ENCODE measurements at regions not wholly inside any gene's neighbourhood (a gene's known extent, or its start where the extent isn't known, plus 50 kb on each side); places are given as distances from the start of the nearest gene placed in this dataset.
"Not testable (repeated sequence)": the region's sequence is repeated elsewhere in the genome, so short reads cannot be mapped to it uniquely, and the experiment has no call there.

- Mint-ChIP-seq H3K27me3 (peaks cover 2% of the 10 kb centered on the region), H3K4me1 (ENCODE audit: low read depth) (no peaks in the 10 kb centered on the region), H3K36me3 (ENCODE audit: insufficient read depth) (peaks cover 1% of the 10 kb centered on the region), H3K9me3 (ENCODE audit: low read depth) (peaks cover 14% of the 10 kb centered on the region), H3K27ac (no peak overlapping the region), H3K4me3 (ENCODE audit: low read depth) (no peak overlapping the region)
- no peak for DNase-seq (ENCODE audit: low spot score, unreplicated experiment)
- TF ChIP-seq, protein P1, sequence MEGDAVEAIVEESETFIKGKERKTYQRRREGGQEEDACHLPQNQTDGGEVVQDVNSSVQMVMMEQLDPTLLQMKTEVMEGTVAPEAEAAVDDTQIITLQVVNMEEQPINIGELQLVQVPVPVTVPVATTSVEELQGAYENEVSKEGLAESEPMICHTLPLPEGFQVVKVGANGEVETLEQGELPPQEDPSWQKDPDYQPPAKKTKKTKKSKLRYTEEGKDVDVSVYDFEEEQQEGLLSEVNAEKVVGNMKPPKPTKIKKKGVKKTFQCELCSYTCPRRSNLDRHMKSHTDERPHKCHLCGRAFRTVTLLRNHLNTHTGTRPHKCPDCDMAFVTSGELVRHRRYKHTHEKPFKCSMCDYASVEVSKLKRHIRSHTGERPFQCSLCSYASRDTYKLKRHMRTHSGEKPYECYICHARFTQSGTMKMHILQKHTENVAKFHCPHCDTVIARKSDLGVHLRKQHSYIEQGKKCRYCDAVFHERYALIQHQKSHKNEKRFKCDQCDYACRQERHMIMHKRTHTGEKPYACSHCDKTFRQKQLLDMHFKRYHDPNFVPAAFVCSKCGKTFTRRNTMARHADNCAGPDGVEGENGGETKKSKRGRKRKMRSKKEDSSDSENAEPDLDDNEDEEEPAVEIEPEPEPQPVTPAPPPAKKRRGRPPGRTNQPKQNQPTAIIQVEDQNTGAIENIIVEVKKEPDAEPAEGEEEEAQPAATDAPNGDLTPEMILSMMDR (IDR thresholded peaks at IDR 0.05; ENCODE audit: unreplicated experiment), result no peak
These were observed 289.6 kb upstream of the PROX1 start for GRCh38 chr1:213698092-213698702.

- H3K4me3 Mint-ChIP-seq (ENCODE audit: low read depth), result no peak overlapping the region
- TF ChIP-seq, protein P1 (IDR thresholded peaks at IDR 0.05; ENCODE audit: unreplicated experiment), result no peak
- no peaks in the 10 kb centered on the region for H3K27me3 Mint-ChIP-seq
- peaks cover 3% of the 10 kb centered on the region for H3K36me3 Mint-ChIP-seq (ENCODE audit: insufficient read depth)
- H3K9me3 Mint-ChIP-seq (ENCODE audit: low read depth), result peaks cover 24% of the 10 kb centered on the region
- H3K4me1 Mint-ChIP-seq (ENCODE audit: low read depth), result no peaks in the 10 kb centered on the region
- H3K27ac Mint-ChIP-seq, result no peak overlapping the region
- no peak for DNase-seq (ENCODE audit: low spot score, unreplicated experiment)
These were observed 285.1 kb upstream of the PROX1 start for GRCh38 chr1:213702703-213703102.

DNA sequence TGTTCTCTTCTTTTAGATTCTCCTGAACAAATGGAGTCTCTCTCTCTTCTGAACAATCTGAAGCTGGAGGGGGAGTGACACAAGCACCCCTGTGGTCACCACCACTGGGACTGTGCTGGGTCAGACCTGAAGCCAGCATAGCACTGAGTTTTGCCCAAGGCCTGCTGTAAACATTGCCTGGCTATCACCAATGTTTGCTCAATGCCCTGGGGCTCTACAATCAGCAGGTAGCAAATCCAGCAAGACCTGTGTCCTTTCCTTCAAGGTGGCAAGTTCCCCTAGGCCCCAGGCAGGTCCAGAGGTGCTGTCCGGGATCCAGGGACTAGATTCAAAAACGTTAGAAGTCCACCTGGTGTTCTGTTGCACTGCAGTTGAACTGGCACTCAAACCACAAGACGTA, 282.8 kb upstream of the PROX1 start:
- Mint-ChIP-seq H3K4me1 (ENCODE audit: low read depth) (no peaks in the 10 kb centered on the region), H3K27ac (no peak overlapping the region), H3K36me3 (ENCODE audit: insufficient read depth) (peaks cover 3% of the 10 kb centered on the region), H3K4me3 (ENCODE audit: low read depth) (no peak overlapping the region), H3K9me3 (ENCODE audit: low read depth) (peaks cover 43% of the 10 kb centered on the region), H3K27me3 (no peaks in the 10 kb centered on the region)
- TF ChIP-seq, protein P1 (IDR thresholded peaks at IDR 0.05; ENCODE audit: unreplicated experiment), result no peak
- DNase-seq (ENCODE audit: low spot score, unreplicated experiment), result no peak

DNA sequence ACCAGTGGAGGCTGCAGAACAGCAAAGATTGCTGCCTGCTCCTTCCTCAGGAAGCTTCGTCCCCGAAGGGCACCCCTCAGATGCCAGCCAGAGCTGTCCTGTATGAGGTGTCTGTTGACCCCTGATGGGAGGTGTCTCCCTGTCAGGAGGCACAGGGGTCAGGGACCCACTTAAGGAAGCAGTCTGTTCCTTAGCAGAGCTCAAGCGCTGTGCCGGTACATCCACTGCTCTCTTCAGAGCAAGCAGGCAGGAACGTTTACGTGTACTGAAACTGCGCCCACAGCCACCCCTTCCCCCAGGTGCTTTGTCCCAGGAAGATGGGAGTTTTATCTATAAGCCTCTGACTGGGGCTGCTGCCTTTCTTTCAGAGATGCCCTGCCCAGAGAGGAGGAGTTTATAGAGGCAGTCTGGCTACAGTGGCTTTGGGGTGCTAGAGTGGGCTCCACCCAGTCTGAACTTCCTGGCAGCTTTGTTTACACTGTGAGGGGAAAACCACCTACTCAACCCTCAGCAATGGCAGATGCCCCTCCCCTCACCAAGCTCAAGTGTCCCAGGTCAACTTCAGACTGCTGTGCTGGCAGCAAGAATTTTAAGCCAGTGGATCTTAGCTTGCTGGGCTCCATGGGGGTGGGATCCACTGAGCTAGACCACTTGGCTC, 275.8 kb upstream of the PROX1 start:
- peaks cover 37% of the 10 kb centered on the region for H3K9me3 Mint-ChIP-seq (ENCODE audit: low read depth)
- H3K4me1 Mint-ChIP-seq (ENCODE audit: low read depth), result peaks cover 14% of the 10 kb centered on the region
- H3K36me3 Mint-ChIP-seq (ENCODE audit: insufficient read depth); H3K4me3 Mint-ChIP-seq (ENCODE audit: low read depth); DNase-seq (ENCODE audit: low spot score, unreplicated experiment); H3K27ac Mint-ChIP-seq; H3K27me3 Mint-ChIP-seq: not testable (repeated sequence)

- H3K4me3 Mint-ChIP-seq (ENCODE audit: low read depth), result no peak overlapping the region
- H3K4me1 Mint-ChIP-seq (ENCODE audit: low read depth), result peaks cover 14% of the 10 kb centered on the region
- TF ChIP-seq, protein P1 (IDR thresholded peaks at IDR 0.05; ENCODE audit: unreplicated experiment), result no peak
- H3K9me3 Mint-ChIP-seq (ENCODE audit: low read depth), result peaks cover 14% of the 10 kb centered on the region
- no peak for DNase-seq (ENCODE audit: low spot score, unreplicated experiment)
- no peaks in the 10 kb centered on the region for H3K36me3 Mint-ChIP-seq (ENCODE audit: insufficient read depth)
- H3K27ac Mint-ChIP-seq, result peak overlapping the region; percentile 0
- H3K27me3 Mint-ChIP-seq, result no peaks in the 10 kb centered on the region
These were observed 273.1 kb upstream of the PROX1 start for GRCh38 chr1:213714645-213715044.

DNA sequence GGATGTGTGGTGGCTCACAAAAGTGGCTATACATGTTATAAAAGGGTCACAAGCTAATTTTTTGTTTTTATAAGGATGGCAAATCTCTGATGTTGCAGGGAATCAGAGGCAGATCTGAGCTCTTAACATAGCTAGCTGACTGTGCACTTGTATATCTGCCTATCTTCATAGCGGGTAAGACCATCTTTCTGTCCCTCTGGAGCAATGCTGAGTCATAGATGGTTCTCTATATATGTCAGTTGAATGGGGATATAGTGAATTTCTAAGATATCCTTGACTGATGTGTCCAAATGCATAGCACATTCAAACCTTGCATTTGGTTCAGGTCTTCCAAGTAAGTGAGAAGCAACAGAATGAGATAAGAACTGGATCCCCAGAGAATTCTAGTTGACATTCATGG, 272.6 kb upstream of the PROX1 start:
- no peak overlapping the region for H3K4me3 Mint-ChIP-seq (ENCODE audit: low read depth)
- no peaks in the 10 kb centered on the region for H3K36me3 Mint-ChIP-seq (ENCODE audit: insufficient read depth)
- no peak for DNase-seq (ENCODE audit: low spot score, unreplicated experiment)
- H3K9me3 Mint-ChIP-seq (ENCODE audit: low read depth), result peaks cover 8% of the 10 kb centered on the region
- TF ChIP-seq, protein P1 (IDR thresholded peaks at IDR 0.05; ENCODE audit: unreplicated experiment), result no peak
- H3K27me3 Mint-ChIP-seq, result no peaks in the 10 kb centered on the region
- no peak overlapping the region for H3K27ac Mint-ChIP-seq
- H3K4me1 Mint-ChIP-seq (ENCODE audit: low read depth), result peaks cover 14% of the 10 kb centered on the region

Data from progenitor cell of endocrine pancreas (in vitro differentiated cells).